Esophagus muscularis mucosa (tissue), 3 donors: ENCODE measurements at regions not wholly inside any gene's neighbourhood (a gene's known extent, or its start where the extent isn't known, plus 50 kb on each side); places are given as distances from the start of the nearest gene placed in this dataset.

Experiments
- CTCF ChIP-seq, 3 experiments: fragments of 200-600 bp in 2 of 3; fragments of 450-650 bp in 1 of 3; sonication (generic) in 2 of 3; IDR thresholded peaks; one replicate each; pipeline ENCODE4 v1.5.1; 2017 to 2019; ENCODE audit warnings: antibody characterized with exemption in 3 of 3, mild to moderate bottlenecking in 2 of 3, moderate library complexity in 1 of 3
- POLR2A ChIP-seq: fragments of 450-650 bp; IDR thresholded peaks from one replicate; pipeline ENCODE4 v1.6.1; 2017; ENCODE audit warnings: antibody characterized with exemption, moderate library complexity, mild to moderate bottlenecking, low read depth
- POLR2AphosphoS5 ChIP-seq, 2 donors: sonication (generic); formaldehyde crosslinking; IDR thresholded peaks; one replicate each; pipeline ENCODE4 v1.6.1; 2017; ENCODE audit warnings: antibody characterized with exemption in 2 of 2

- no peak for TF ChIP-seq POLR2AphosphoS5 (IDR thresholded peaks at IDR 0.05)
- TF ChIP-seq CTCF (IDR thresholded peaks at IDR 0.05) = no peak
- no peak for TF ChIP-seq POLR2A
Measured at GRCh38 chr12:77438644-77439043, 373.3 kb upstream of the E2F7 start.
